ENCODE measurements at regions not wholly inside any gene's neighbourhood (a gene's known extent, or its start where the extent isn't known, plus 50 kb on each side); places are given as distances from the start of the nearest gene placed in this dataset.

DNA sequence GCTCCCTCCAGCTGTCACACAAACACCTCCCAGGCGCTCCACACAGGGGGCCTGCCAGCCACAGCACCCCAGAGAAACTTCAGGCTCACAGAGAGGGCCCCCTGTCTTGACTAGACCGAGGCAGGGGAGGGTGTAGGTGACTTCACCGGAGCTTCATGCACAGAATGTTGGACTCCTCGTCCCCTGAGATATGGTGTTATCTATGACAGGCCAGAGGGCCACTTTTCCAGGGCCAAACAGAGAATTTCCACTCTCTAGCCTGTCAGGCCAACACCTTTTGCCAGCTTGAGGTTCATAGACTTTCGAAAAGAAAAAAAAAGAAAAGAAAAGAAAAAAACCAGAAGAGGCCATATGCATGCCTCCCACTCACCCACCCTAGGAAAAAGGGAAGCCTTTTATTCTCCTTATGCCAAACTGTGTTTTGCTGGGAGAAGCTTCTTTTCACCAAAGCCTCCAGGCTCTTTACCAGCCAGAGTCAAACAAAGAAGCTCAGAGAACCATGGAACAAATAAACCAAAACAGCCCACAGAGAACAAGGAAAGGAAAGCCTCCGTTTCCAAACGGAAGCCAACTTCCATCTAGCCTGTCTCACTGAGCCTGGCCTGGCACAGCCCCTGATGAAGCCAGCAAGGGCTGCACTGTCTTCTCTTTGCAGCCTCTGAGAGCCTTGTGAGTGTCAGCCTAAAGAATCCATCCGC, 313.2 kb upstream of the JARID2 start:
- DNase-seq, result no peak

GRCh38 chr6:14933183-14933544, 312.7 kb upstream of the JARID2 start:
- DNase-seq, result no peak

DNA sequence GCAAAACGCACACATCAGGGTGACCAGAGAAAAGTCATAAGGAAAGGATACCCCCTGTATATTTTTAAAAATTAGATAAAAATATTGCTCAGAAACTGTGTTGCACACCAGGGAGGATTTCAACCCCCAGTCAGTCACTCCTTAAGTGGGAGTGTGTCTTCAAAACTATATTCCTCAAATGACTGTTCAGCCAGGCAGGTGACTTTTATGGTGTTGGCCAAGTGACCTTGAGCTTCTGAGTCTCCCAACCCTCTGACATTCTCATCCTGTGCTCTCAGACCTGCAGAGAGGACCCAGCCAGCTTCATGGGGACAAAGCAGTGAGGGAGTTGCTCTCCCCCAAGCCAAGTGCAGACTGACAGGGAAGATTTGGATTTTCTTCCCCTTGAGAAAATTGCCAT, 311.9 kb upstream of the JARID2 start:
- DNase-seq, result no peak

- no peak for DNase-seq
These were observed 311.0 kb upstream of the JARID2 start for GRCh38 chr6:14934844-14935243.

DNA sequence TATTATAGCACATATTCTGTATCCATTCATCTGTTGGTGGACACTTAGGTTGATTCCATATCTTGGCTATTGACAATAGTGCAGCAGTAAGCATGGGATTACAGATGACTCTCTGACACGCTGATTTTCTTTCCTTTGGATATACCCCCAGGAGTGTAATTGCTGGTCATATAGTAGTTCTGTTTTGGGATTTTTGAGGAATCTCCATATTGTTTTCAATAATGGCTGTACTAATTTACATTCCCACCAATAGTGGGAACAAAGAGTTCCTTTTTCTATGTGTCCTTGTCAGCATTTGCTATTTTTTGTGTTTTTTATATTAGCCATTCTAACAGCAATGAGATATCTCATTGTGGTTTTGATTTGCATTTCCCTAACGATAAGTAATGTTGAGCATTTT, 309.0 kb upstream of the JARID2 start:
- DNase-seq, result no peak

DNA sequence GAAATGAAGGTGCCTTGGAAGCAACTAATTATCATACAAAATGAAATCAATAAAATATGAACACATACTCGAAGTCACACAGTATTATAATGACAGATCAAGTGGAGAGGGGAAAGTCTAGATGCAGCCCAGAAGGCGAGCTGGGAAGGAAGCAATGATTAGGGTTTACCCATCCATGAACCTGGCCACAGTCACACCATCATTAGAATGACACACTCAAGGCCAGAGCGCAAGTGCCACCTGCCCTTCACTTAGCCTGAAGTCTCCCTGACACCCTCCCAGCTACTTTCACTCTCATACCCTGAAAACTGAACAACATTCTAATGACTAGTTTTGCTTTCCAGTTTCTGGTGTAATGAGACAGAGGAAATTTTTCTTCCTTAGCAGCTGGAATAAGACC, 302.8 kb upstream of the JARID2 start:
- no peak for DNase-seq

DNA sequence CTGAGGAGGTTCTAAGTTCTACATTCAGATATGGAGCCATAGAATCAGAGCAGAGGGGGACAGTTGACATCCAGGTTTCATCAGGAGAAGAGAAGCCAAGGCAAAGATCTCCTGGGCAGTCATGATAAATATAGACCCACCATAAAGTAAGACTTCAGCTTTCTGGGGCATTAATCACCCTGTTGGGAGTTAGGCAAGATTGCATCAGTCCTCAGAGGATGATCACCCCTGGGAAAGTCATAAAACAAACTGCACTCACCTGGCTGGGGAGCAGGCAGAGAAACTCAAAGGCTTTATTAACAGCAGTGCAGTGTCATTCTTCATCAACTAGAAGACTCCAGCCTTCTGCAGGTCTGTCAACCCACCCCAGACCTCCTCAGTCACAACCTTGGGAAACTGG, 301.3 kb upstream of the JARID2 start:
- no peak for DNase-seq

DNA sequence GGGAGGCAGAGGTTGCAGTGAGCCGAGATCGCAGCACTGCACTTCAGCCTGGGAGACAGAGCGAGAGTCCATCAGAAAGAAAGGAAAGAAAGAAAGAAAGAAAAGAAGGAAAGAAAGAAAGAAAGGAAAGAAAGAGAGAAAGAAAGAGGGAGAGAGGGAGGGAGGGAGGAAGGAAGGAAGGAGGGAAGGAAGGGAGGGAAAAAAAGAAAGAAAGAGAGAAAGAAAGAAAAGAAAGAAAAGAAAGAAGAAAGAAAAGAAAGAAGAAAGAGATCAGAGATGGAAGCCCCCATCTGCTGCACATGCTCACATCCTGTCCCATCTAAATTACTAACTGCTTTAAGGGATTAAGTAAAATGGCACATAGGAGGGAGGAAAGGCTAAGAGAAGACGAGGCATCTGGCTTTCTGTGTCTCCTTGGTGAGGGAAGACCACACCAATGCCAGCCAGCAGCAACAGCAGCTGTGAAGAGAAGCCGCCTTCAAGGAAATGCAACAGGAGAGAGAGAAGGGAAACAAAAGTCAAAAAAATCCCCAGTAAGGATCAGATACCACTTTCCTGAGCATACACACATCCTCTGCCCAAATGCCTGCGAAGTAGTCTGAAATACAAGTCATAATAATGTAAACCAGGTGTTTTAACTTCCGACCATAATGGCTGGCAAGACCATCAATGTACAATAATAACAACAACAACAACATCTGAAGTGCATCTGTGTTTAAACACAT, 300.2 kb upstream of the JARID2 start:
- no peak for DNase-seq

GRCh38 chr6:14946753-14947152, 299.1 kb upstream of the JARID2 start:
- DNase-seq, result no peak

- DNase-seq, result no peak
These were observed 297.2 kb upstream of the JARID2 start for GRCh38 chr6:14948586-14949245.

DNA sequence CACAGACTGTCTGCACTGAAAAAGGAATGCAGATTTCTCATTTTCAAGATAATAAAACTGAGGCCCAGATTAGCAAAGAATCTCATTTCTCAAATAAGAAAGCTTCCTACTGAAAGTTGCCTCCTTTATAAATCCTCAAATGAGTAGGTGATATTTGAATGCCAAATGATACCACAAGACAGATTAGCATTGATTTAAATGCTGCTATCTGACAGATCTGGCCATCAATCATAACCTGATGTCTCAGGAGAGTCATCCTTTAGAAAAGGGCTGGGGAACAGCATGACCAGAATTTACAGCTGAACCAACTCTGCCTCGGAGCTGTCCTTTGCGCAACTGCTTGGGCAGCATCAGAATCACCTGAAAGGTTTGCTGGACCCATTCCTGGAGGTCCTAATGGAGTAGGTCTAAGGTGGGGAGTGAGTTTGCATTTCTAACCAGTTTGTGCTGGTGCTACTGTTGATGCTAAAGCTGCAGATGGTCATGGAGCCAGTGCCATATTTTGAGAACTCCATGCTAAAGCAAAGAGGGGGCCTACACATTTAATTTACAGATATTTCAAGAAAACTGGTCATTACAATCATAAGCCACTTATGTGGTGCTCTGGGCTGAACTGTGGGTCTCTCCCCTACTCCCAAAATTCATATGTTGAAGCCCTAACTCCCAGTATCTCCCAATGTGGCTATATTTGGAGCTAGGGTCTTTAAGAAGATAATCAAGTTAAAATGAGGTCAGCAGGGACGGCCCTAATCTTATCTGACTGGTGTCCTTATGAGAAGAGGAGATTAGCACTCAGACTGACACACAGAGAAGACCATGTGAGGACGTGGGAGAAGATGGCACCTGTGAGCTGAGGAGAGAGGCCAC, 295.5 kb upstream of the JARID2 start:
- no peak for DNase-seq

DNA sequence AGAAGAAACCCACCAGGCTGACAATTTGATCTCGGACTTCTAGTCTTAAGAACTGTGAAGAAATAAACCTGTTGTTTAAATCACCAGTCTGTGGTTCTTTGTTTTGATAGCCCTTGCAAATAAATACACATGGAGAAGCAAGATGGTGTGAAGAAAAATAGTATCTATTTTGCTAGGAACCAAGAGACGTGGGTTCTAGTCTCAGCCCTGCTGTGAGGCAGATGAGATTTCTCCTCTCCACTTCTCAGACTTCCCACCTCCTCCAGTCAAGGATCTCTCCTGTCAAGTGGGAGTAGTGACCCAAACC, 294.9 kb upstream of the JARID2 start:
- DNase-seq, result no peak

DNA sequence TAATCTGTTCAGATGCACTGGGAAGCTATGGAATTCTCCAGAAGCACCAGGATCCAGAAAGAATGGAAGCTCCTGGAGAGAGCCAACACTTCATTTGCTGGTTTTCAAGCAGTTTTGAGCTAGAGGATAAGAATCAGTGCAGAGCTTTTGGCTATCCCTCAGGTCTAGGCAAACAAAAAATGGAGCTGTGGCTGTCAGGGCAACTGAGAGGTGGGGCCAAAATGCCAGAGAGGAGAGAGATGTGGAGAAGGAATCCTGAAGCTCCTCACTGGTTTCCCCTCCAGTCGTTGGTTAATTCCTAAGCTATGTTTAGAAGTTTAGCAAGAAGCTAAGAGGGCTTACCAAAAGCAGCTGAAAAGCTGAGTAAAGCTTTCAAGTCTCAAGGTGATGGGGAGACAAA, 294.2 kb upstream of the JARID2 start:
- no peak for DNase-seq

DNA sequence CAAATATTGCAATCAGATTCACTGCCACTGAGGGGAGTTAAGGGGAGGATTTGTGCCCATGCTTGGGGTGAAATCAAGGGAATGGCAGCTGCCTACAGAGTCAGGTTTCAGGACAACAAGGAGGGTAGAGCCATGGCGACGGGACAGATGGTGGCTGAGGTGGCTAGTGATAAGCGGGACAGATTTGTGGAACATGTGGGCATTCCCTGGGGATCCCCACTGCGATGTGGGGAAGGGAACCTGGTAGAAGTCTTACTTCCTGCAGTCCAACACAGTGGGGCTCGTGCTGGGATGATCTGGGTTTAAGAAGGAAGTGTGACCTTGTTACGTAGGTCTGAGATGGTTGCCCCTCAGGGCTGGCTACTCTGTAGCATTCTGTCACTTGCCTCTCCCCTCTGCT, 292.0 kb upstream of the JARID2 start:
- DNase-seq, result no peak

DNA sequence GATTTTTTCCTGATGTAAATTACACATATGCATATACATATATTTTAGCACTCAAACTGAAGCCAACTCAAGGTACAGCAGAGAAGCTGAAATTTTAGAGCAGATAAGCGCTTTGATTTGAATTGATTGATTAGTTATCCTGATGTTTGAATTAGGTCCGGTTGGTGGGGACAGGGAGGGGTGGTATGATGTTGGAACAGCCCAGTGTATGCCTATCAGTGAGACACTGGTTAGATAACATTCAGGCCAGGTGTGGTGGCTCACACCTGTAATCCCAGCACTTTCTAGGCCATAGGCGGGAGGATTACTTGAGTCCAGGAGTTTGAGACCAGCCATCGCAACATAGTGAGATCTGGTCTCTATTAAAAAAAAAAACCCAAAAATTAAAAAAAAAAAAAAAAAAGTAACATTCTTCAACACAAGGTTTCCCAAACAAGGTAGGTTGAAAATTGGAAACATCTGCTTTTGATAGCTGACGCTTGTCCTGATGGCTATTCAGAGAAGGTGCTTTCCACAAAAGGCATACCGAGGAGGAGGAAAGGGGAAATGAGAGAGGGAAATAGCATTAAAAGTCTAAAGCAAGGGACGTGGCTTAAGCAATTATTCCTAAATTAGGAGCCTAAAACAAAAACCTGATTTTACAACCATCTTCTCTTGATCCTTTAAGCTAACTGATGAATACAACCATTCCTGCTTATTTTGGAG, 288.4 kb upstream of the JARID2 start:
- DNase-seq, result no peak

GRCh38 chr6:14959324-14959885, 286.5 kb upstream of the JARID2 start:
- DNase-seq, result no peak

GRCh38 chr6:14964556-14965270, 281.2 kb upstream of the JARID2 start:
- no peak for DNase-seq

- no peak for DNase-seq
These were observed 280.3 kb upstream of the JARID2 start for GRCh38 chr6:14965424-14966075.

DNA sequence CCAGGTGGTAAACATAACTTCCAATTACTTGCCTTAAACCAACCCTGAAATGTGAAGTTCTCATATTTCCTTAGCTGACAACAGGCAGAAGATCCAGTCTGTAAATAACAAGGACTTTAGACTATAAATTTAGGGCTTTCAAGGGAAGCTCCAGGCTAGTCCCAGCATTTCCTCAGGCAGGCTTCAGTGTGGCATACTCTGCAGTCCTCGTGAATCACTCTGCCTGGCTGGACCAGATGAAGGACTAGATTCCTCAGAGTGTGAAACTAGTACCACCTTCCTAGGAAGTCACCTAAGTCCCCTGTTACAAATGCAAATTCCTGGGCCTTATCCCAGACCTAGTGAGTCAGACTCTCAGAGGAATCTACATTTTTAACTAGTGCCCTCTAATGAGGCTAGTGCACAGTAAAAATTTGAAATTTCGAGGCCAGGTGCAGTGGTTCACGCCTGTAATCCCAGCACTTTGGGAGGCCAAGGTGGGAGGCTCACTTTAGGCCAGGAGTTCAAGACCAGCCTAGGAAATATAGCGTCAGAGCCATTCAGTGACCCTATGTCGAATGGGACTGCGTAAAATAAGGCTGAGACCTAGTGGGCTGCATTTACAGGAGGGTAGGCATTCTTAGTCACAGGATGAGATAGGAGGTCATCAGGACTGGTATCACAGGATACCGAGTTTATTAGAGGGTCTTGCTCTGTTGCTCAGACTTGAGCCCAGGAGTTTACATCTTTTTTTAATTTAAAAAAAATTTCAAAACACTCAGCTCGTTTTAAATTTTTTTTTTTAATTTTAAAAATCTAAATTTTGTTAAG, 279.6 kb upstream of the JARID2 start:
- DNase-seq, result no peak

Measured in NCI-H2107 (cell line).